ENCODE measurements at regions not wholly inside any gene's neighbourhood (a gene's known extent, or its start where the extent isn't known, plus 50 kb on each side); places are given as distances from the start of the nearest gene placed in this dataset.

- TF ChIP-seq POLR2AphosphoS5 (IDR thresholded peaks at IDR 0.05; ENCODE audit: borderline replicate concordance, low read depth, low read length) = no peak
- TF ChIP-seq EZH2 (IDR thresholded peaks at IDR 0.05) = no peak
Measured at GRCh38 chr2:82913566-82913965, 1545.5 kb downstream of the SUCLG1 start.

Measured in SK-N-MC (cell line).